ENCODE measurements at regions not wholly inside any gene's neighbourhood (a gene's known extent, or its start where the extent isn't known, plus 50 kb on each side); places are given as distances from the start of the nearest gene placed in this dataset.
A peak's percentile ranks its signal among the peaks of the same experiment; 100 is the strongest.

GRCh38 chr4:149296503-149296902 lies 519.1 kb downstream of the IQCM start:
- no peak for DNase-seq

- no peak for DNase-seq
Observed at GRCh38 chr4:149296084-149296483, 519.6 kb downstream of the IQCM start.

- DNase-seq: no peak
Observed at GRCh38 chr4:149294601-149295000, 521.0 kb downstream of the IQCM start.

GRCh38 chr4:149293046-149293649 lies 522.5 kb downstream of the IQCM start:
- no peak for DNase-seq

GRCh38 chr4:149292425-149293007 lies 523.1 kb downstream of the IQCM start:
- no peak for DNase-seq

GRCh38 chr4:149291463-149291862 lies 524.2 kb downstream of the IQCM start:
- no peak for DNase-seq

GRCh38 chr4:149280806-149281205 lies 534.8 kb downstream of the IQCM start:
- DNase-seq: no peak

- DNase-seq: no peak
Observed at GRCh38 chr4:149279776-149280175, 535.9 kb downstream of the IQCM start.

- no peak for DNase-seq
Observed at GRCh38 chr4:149279331-149279730, 536.3 kb downstream of the IQCM start.

GRCh38 chr4:149277705-149278104 lies 537.9 kb downstream of the IQCM start:
- DNase-seq: no peak

GRCh38 chr4:149269835-149270234 lies 545.8 kb downstream of the IQCM start:
- DNase-seq: no peak

GRCh38 chr4:149266301-149266700 lies 549.3 kb downstream of the IQCM start:
- DNase-seq: no peak

GRCh38 chr4:149265645-149266044 lies 550.0 kb downstream of the IQCM start:
- DNase-seq: no peak

- peak; percentile 16 for DNase-seq
Observed at GRCh38 chr4:149264093-149264733, 551.4 kb downstream of the IQCM start.

GRCh38 chr4:149248191-149248764 lies 567.4 kb downstream of the IQCM start:
- no peak for DNase-seq

GRCh38 chr4:149247164-149247563 lies 568.5 kb downstream of the IQCM start:
- DNase-seq: no peak

GRCh38 chr4:149245333-149245732 lies 570.3 kb downstream of the IQCM start:
- DNase-seq: no peak

GRCh38 chr4:149238097-149238496 lies 577.5 kb downstream of the IQCM start:
- DNase-seq: no peak

- DNase-seq: no peak
Observed at GRCh38 chr4:149234798-149235197, 580.8 kb downstream of the IQCM start.

GRCh38 chr4:149223659-149224058 lies 592.0 kb downstream of the IQCM start:
- DNase-seq: no peak

GRCh38 chr4:149218672-149219071 lies 597.0 kb downstream of the IQCM start:
- DNase-seq: no peak

- DNase-seq: no peak
Observed at GRCh38 chr4:149214301-149214700, 601.3 kb downstream of the IQCM start.

- no peak for DNase-seq
Observed at GRCh38 chr4:149211876-149212275, 603.8 kb downstream of the IQCM start.
